ENCODE measurements at regions not wholly inside any gene's neighbourhood (a gene's known extent, or its start where the extent isn't known, plus 50 kb on each side); places are given as distances from the start of the nearest gene placed in this dataset.

- FAIRE-seq = peak; percentile 44
- TF ChIP-seq CTCF (IDR thresholded peaks at IDR 0.05; ENCODE audit: insufficient read depth, missing control alignments) = no peak
- no peak for DNase-seq (ENCODE audit: insufficient read length, low spot score)
Observed at GRCh38 chr2:173451941-173452340, 97.3 kb downstream of the CDCA7 start.

GRCh38 chr2:173452416-173452815 lies 97.7 kb downstream of the CDCA7 start:
- no peak for FAIRE-seq
- DNase-seq (ENCODE audit: insufficient read length, low spot score) = no peak
- TF ChIP-seq CTCF (IDR thresholded peaks at IDR 0.05; ENCODE audit: insufficient read depth, missing control alignments) = no peak

GRCh38 chr2:173456960-173457359 lies 102.3 kb downstream of the CDCA7 start:
- TF ChIP-seq CTCF (IDR thresholded peaks at IDR 0.05; ENCODE audit: insufficient read depth, missing control alignments) = no peak
- DNase-seq (ENCODE audit: insufficient read length, low spot score) (no peak), FAIRE-seq (no peak)

GRCh38 chr2:173457366-173457765 lies 102.7 kb downstream of the CDCA7 start:
- FAIRE-seq = no peak
- DNase-seq (ENCODE audit: insufficient read length, low spot score) = no peak
- no peak for TF ChIP-seq CTCF (IDR thresholded peaks at IDR 0.05; ENCODE audit: insufficient read depth, missing control alignments)

- no peak for TF ChIP-seq CTCF (IDR thresholded peaks at IDR 0.05; ENCODE audit: insufficient read depth, missing control alignments)
- DNase-seq (ENCODE audit: insufficient read length, low spot score) (no peak), FAIRE-seq (no peak)
Observed at GRCh38 chr2:173458991-173459780, 104.5 kb downstream of the CDCA7 start.

- TF ChIP-seq CTCF (IDR thresholded peaks at IDR 0.05; ENCODE audit: insufficient read depth, missing control alignments) = no peak
- DNase-seq (ENCODE audit: insufficient read length, low spot score) = no peak
- no peak for FAIRE-seq
Observed at GRCh38 chr2:173462892-173463840, 108.5 kb downstream of the CDCA7 start.
